HG02571 (cell line): ENCODE measurements at regions not wholly inside any gene's neighbourhood (a gene's known extent, or its start where the extent isn't known, plus 50 kb on each side); places are given as distances from the start of the nearest gene placed in this dataset.
"Not testable (repeated sequence)": the region's sequence is repeated elsewhere in the genome, so short reads cannot be mapped to it uniquely, and the experiment has no call there.

Experiments
- ATAC-seq: cut with Tn5 transposase; IDR thresholded peaks from one replicate; pipeline ENCODE4 v1.9.1; 2021; ENCODE audit warnings: mild to moderate bottlenecking, moderate library complexity; ENCODE audit not compliant: unreplicated experiment

- no peak for ATAC-seq
These were observed 266.8 kb downstream of the CD83 start for GRCh38 chr6:14384175-14384949.

- no peak for ATAC-seq
These were observed 268.7 kb downstream of the CD83 start for GRCh38 chr6:14386263-14386662.

- ATAC-seq = no peak
These were observed 269.1 kb downstream of the CD83 start for GRCh38 chr6:14386668-14387067.

GRCh38 chr6:14388371-14388770 lies 270.8 kb downstream of the CD83 start:
- no peak for ATAC-seq

- not testable (repeated sequence) for ATAC-seq
These were observed 272.2 kb downstream of the CD83 start for GRCh38 chr6:14389776-14390175.

- ATAC-seq = no peak
These were observed 273.2 kb downstream of the CD83 start for GRCh38 chr6:14390805-14391204.

GRCh38 chr6:14393910-14394309 lies 276.3 kb downstream of the CD83 start:
- ATAC-seq = no peak

GRCh38 chr6:14396392-14396791 lies 278.8 kb downstream of the CD83 start:
- no peak for ATAC-seq

GRCh38 chr6:14396826-14397517 lies 279.4 kb downstream of the CD83 start:
- no peak for ATAC-seq

GRCh38 chr6:14397518-14397901 lies 279.9 kb downstream of the CD83 start:
- ATAC-seq = no peak

- no peak for ATAC-seq
These were observed 281.4 kb downstream of the CD83 start for GRCh38 chr6:14398953-14399352.

- ATAC-seq = no peak
These were observed 282.1 kb downstream of the CD83 start for GRCh38 chr6:14399635-14400034.

- ATAC-seq = no peak
These were observed 283.7 kb downstream of the CD83 start for GRCh38 chr6:14401246-14401645.

GRCh38 chr6:14406614-14407331 lies 289.2 kb downstream of the CD83 start:
- ATAC-seq = no peak

GRCh38 chr6:14408446-14408845 lies 290.9 kb downstream of the CD83 start:
- ATAC-seq = no peak

GRCh38 chr6:14412026-14412425 lies 294.5 kb downstream of the CD83 start:
- ATAC-seq = no peak

GRCh38 chr6:14415452-14415851 lies 297.9 kb downstream of the CD83 start:
- no peak for ATAC-seq

- ATAC-seq = no peak
These were observed 299.8 kb downstream of the CD83 start for GRCh38 chr6:14417377-14417776.

GRCh38 chr6:14419224-14419623 lies 301.7 kb downstream of the CD83 start:
- not testable (repeated sequence) for ATAC-seq

- no peak for ATAC-seq
These were observed 304.5 kb downstream of the CD83 start for GRCh38 chr6:14422061-14422460.

GRCh38 chr6:14422917-14423316 lies 305.3 kb downstream of the CD83 start:
- no peak for ATAC-seq

GRCh38 chr6:14423330-14423729 lies 305.8 kb downstream of the CD83 start:
- ATAC-seq = no peak
